ENCODE measurements at regions not wholly inside any gene's neighbourhood (a gene's known extent, or its start where the extent isn't known, plus 50 kb on each side); places are given as distances from the start of the nearest gene placed in this dataset.

- no peak for TF ChIP-seq CTCF (IDR thresholded peaks at IDR 0.05)
- no peak for ATAC-seq
Measured at GRCh38 chr16:13426736-13427135, 493.2 kb upstream of the ERCC4 start.

GRCh38 chr16:13427943-13428342, 492.0 kb upstream of the ERCC4 start:
- Histone ChIP-seq H3K9me3 (no peaks in the 10 kb centered on the region), H3K4me1 (no peaks in the 10 kb centered on the region), H3K36me3 (no peaks in the 10 kb centered on the region), H3K27ac (no peak overlapping the region), H3K27me3 (no peaks in the 10 kb centered on the region), H3K4me3 (no peak overlapping the region)
- no peak for DNase-seq
- no peak for ATAC-seq
- no peak for TF ChIP-seq CTCF (IDR thresholded peaks at IDR 0.05)
- intact Hi-C loops (cut with DNase I) = no loop called here

More at GRCh38 chr16:13426736-13427135, 493.2 kb upstream of the ERCC4 start:
- no peak overlapping the region for H3K27ac ChIP-seq
- H3K36me3 ChIP-seq = no peaks in the 10 kb centered on the region
- H3K27me3 ChIP-seq = no peaks in the 10 kb centered on the region
- no peaks in the 10 kb centered on the region for H3K9me3 ChIP-seq
- DNase-seq = no peak
- intact Hi-C loops (cut with DNase I) = no loop called here
- no peaks in the 10 kb centered on the region for H3K4me1 ChIP-seq
- no peak overlapping the region for H3K4me3 ChIP-seq

- no peak overlapping the region for H3K27ac ChIP-seq
- DNase-seq (no peak), ATAC-seq (no peak)
- intact Hi-C loops (cut with DNase I) = no loop called here
- no peak overlapping the region for H3K4me3 ChIP-seq
- H3K4me1 ChIP-seq = no peaks in the 10 kb centered on the region
- no peaks in the 10 kb centered on the region for H3K36me3 ChIP-seq
- H3K9me3 ChIP-seq = no peaks in the 10 kb centered on the region
- no peaks in the 10 kb centered on the region for H3K27me3 ChIP-seq
- no peak for TF ChIP-seq CTCF (IDR thresholded peaks at IDR 0.05)
Measured at GRCh38 chr16:13429416-13429815, 490.5 kb upstream of the ERCC4 start.

- no peaks in the 10 kb centered on the region for H3K36me3 ChIP-seq
- ATAC-seq = no peak
- no peak for DNase-seq
- no peak for TF ChIP-seq CTCF (IDR thresholded peaks at IDR 0.05)
- H3K4me3 ChIP-seq = no peak overlapping the region
- H3K9me3 ChIP-seq = no peaks in the 10 kb centered on the region
- no peaks in the 10 kb centered on the region for H3K4me1 ChIP-seq
- H3K27ac ChIP-seq = no peak overlapping the region
- intact Hi-C loops (cut with DNase I) = no loop called here
- no peaks in the 10 kb centered on the region for H3K27me3 ChIP-seq
Measured at GRCh38 chr16:13435415-13435814, 484.5 kb upstream of the ERCC4 start.

GRCh38 chr16:13435873-13436474, 484.0 kb upstream of the ERCC4 start:
- TF ChIP-seq CTCF (IDR thresholded peaks at IDR 0.05) = no peak
- Histone ChIP-seq H3K36me3 (no peaks in the 10 kb centered on the region), H3K27ac (no peak overlapping the region), H3K9me3 (no peaks in the 10 kb centered on the region), H3K27me3 (no peaks in the 10 kb centered on the region), H3K4me1 (no peaks in the 10 kb centered on the region), H3K4me3 (no peak overlapping the region)
- intact Hi-C loops (cut with DNase I) = no loop called here
- ATAC-seq = no peak
- DNase-seq = no peak

Measured in upper lobe of right lung (tissue), 1 donor.